IMR-90 (cell line): ENCODE measurements at regions not wholly inside any gene's neighbourhood (a gene's known extent, or its start where the extent isn't known, plus 50 kb on each side); places are given as distances from the start of the nearest gene placed in this dataset.

ENCODE experiments used
- CEBPB ChIP-seq: IDR thresholded peaks from 2 replicates; pipeline ENCODE4 v1.6.1; 2012; ENCODE audit warnings: low read depth, low read length, improper control_type of control experiment
- CTCF ChIP-seq: conservative IDR thresholded peaks from 2 replicates; pipeline ENCODE4 v1.5.1; 2012; ENCODE audit warnings: mild to moderate bottlenecking, low read depth, low read length, improper control_type of control experiment
- MAFK ChIP-seq: IDR thresholded peaks from 2 replicates; pipeline ENCODE4 v1.6.1; 2012; ENCODE audit warnings: low read depth, low read length, improper control_type of control experiment
- NFE2L2 ChIP-seq: fragments of 150-350 bp; IDR thresholded peaks from 2 replicates; pipeline ENCODE4 v1.6.1; 2016; ENCODE audit warnings: low read depth, mild to moderate bottlenecking, low read length
- POLR2A ChIP-seq: IDR thresholded peaks from 2 replicates; pipeline ENCODE4 v1.6.1; 2012; ENCODE audit warnings: mild to moderate bottlenecking, low read depth, low read length
- SMC3 ChIP-seq: fragments of 150-350 bp; IDR thresholded peaks from 2 replicates; pipeline ENCODE4 v1.6.1; 2016; ENCODE audit warnings: low read depth, mild to moderate bottlenecking, antibody characterized with exemption, low read length, moderate library complexity
- USF2 ChIP-seq: fragments of 150-350 bp; IDR thresholded peaks from 2 replicates; pipeline ENCODE4 v1.6.1; 2017; ENCODE audit warnings: mild to moderate bottlenecking, antibody characterized with exemption, low read length, low read depth
- TF ChIP-seq, protein P1 (sequence below): fragments of 150-350 bp; IDR thresholded peaks from 2 replicates; pipeline ENCODE4 v1.6.1; 2016; ENCODE audit warnings: low read depth, mild to moderate bottlenecking, low read length, moderate library complexity, borderline replicate concordance

GRCh38 chr20:63108247-63108646 lies 101.5 kb upstream of the BHLHE23 start:
- no peak for TF ChIP-seq CTCF
- TF ChIP-seq, protein P1, sequence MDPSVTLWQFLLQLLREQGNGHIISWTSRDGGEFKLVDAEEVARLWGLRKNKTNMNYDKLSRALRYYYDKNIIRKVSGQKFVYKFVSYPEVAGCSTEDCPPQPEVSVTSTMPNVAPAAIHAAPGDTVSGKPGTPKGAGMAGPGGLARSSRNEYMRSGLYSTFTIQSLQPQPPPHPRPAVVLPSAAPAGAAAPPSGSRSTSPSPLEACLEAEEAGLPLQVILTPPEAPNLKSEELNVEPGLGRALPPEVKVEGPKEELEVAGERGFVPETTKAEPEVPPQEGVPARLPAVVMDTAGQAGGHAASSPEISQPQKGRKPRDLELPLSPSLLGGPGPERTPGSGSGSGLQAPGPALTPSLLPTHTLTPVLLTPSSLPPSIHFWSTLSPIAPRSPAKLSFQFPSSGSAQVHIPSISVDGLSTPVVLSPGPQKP: no peak
- TF ChIP-seq POLR2A: no peak
- no peak for TF ChIP-seq NFE2L2
- no peak for TF ChIP-seq SMC3
- no peak for TF ChIP-seq CEBPB
- no peak for TF ChIP-seq USF2
- no peak for TF ChIP-seq MAFK
